MM.1S (cell line): ENCODE measurements at regions not wholly inside any gene's neighbourhood (a gene's known extent, or its start where the extent isn't known, plus 50 kb on each side); places are given as distances from the start of the nearest gene placed in this dataset.
"Not testable (repeated sequence)": the region's sequence is repeated elsewhere in the genome, so short reads cannot be mapped to it uniquely, and the experiment has no call there.

Source experiments
- DNase-seq: peaks from one replicate; pipeline ENCODE4 v3.0.0-alpha.2; 2015
- H2AFZ ChIP-seq: fragments of 300-600 bp; sonication (generic); 2 replicates; pipeline ENCODE4 v1.6.0; 2016; ENCODE audit warnings: antibody characterized with exemption, low read length
- H3F3A ChIP-seq: fragments of 300-600 bp; sonication (generic); 2 replicates; pipeline ENCODE4 v1.6.1; 2016; ENCODE audit warnings: mild to moderate bottlenecking, antibody characterized with exemption, low read length, moderate library complexity, mixed read lengths; ENCODE audit not compliant: insufficient read depth
- H3K27ac ChIP-seq: fragments of 300-600 bp; sonication (generic); 2 replicates; pipeline ENCODE4 v1.5.1; 2016; ENCODE audit warnings: mild to moderate bottlenecking, low read length
- H3K27me3 ChIP-seq: fragments of 300-600 bp; sonication (generic); replicated peaks from 2 replicates; pipeline ENCODE4 v1.6.0; 2016; ENCODE audit warnings: low read length; ENCODE audit not compliant: insufficient read depth
- H3K36me3 ChIP-seq: fragments of 300-600 bp; sonication (generic); replicated peaks from 2 replicates; pipeline ENCODE4 v1.6.1; 2016; ENCODE audit warnings: mild to moderate bottlenecking, low read length, mixed read lengths; ENCODE audit not compliant: insufficient read depth
- H3K4me1 ChIP-seq: fragments of 300-600 bp; sonication (generic); 2 replicates; pipeline ENCODE4 v1.6.1; 2016; ENCODE audit warnings: low read length, mixed read lengths
- H3K4me2 ChIP-seq: fragments of 300-600 bp; sonication (generic); 2 replicates; pipeline ENCODE4 v1.6.0; 2016; ENCODE audit warnings: low read depth, low read length
- H3K4me3 ChIP-seq: fragments of 300-600 bp; sonication (generic); 2 replicates; pipeline ENCODE4 v1.5.1; 2016; ENCODE audit warnings: low read length, mixed read lengths
- H3K79me2 ChIP-seq: fragments of 300-600 bp; sonication (generic); 2 replicates; pipeline ENCODE4 v1.6.1; 2016; ENCODE audit warnings: mixed run types, low read length, mixed read lengths
- H3K9ac ChIP-seq: fragments of 300-600 bp; sonication (generic); 2 replicates; pipeline ENCODE4 v1.6.1; 2016; ENCODE audit warnings: low read length, mixed read lengths
- H3K9me2 ChIP-seq: fragments of 300-600 bp; sonication (generic); replicated peaks from 2 replicates; pipeline ENCODE4 v1.6.1; 2016; ENCODE audit warnings: mild to moderate bottlenecking, low read length, mixed read lengths; ENCODE audit not compliant: insufficient read depth
- H3K9me3 ChIP-seq: fragments of 300-600 bp; sonication (generic); replicated peaks from 2 replicates; pipeline ENCODE4 v1.6.1; 2016; ENCODE audit warnings: mild to moderate bottlenecking, low read length, mixed read lengths; ENCODE audit not compliant: insufficient read depth
- H4K20me1 ChIP-seq: fragments of 300-600 bp; sonication (generic); 2 replicates; pipeline ENCODE4 v1.6.1; 2016; ENCODE audit warnings: mild to moderate bottlenecking, low read length, moderate library complexity, mixed read lengths; ENCODE audit not compliant: insufficient read depth
- EZH2 ChIP-seq: fragments of 300-600 bp; sonication (generic); optimal IDR thresholded peaks from 2 replicates; pipeline ENCODE3; 2017; ENCODE audit warnings: low read depth, mild to moderate bottlenecking, antibody characterized with exemption, low read length, mixed read lengths
- EZH2phosphoT487 ChIP-seq: fragments of 300-600 bp; sonication (generic); IDR thresholded peaks from 2 replicates; pipeline ENCODE4 v1.6.1; 2018; ENCODE audit warnings: antibody characterized with exemption, low read length
- TF ChIP-seq, protein P1 (sequence below): fragments of 300-600 bp; sonication (generic); IDR thresholded peaks from 2 replicates; pipeline ENCODE4 v1.5.1; 2016; ENCODE audit warnings: antibody characterized with exemption, low read length, mixed read lengths

DNA sequence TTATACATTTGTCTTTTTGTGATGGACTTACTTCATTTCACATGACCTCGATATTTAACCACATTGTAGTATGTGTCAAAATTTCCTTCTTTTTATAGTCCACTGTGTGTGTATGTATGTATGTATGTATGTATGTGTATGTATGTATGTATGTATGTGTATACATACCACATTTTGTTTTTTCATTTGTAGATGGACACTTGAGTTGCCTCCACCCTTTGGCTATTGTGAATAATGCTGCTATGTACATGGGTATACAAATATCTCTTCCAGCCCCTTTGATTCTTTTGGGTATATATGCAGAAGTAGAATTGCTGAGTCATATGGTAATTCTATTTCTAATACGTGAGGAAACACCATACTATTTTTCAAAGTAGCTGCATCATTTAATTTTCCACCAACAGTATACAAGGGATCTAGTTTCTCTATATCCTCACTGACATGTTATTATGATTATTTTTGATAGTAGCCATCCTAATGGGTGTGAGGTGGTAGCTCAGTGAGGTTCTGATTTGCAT lies 228.2 kb downstream of the OPA1 start:
- Histone ChIP-seq H3F3A (no peaks in the 10 kb centered on the region), H3K27me3 (no peaks in the 10 kb centered on the region), H2AFZ (no peak overlapping the region), H3K27ac (no peak overlapping the region), H3K4me3 (no peak overlapping the region), H3K9ac (no peak overlapping the region), H4K20me1 (no peaks in the 10 kb centered on the region), H3K4me2 (no peak overlapping the region), H3K9me3 (no peaks in the 10 kb centered on the region), H3K4me1 (no peaks in the 10 kb centered on the region), H3K36me3 (no peaks in the 10 kb centered on the region), H3K9me2 (no peaks in the 10 kb centered on the region), H3K79me2 (no peaks in the 10 kb centered on the region)
- no peak for TF ChIP-seq EZH2
- TF ChIP-seq, protein P1, sequence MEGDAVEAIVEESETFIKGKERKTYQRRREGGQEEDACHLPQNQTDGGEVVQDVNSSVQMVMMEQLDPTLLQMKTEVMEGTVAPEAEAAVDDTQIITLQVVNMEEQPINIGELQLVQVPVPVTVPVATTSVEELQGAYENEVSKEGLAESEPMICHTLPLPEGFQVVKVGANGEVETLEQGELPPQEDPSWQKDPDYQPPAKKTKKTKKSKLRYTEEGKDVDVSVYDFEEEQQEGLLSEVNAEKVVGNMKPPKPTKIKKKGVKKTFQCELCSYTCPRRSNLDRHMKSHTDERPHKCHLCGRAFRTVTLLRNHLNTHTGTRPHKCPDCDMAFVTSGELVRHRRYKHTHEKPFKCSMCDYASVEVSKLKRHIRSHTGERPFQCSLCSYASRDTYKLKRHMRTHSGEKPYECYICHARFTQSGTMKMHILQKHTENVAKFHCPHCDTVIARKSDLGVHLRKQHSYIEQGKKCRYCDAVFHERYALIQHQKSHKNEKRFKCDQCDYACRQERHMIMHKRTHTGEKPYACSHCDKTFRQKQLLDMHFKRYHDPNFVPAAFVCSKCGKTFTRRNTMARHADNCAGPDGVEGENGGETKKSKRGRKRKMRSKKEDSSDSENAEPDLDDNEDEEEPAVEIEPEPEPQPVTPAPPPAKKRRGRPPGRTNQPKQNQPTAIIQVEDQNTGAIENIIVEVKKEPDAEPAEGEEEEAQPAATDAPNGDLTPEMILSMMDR = no peak
- TF ChIP-seq EZH2phosphoT487 = no peak
- no peak for DNase-seq

DNA sequence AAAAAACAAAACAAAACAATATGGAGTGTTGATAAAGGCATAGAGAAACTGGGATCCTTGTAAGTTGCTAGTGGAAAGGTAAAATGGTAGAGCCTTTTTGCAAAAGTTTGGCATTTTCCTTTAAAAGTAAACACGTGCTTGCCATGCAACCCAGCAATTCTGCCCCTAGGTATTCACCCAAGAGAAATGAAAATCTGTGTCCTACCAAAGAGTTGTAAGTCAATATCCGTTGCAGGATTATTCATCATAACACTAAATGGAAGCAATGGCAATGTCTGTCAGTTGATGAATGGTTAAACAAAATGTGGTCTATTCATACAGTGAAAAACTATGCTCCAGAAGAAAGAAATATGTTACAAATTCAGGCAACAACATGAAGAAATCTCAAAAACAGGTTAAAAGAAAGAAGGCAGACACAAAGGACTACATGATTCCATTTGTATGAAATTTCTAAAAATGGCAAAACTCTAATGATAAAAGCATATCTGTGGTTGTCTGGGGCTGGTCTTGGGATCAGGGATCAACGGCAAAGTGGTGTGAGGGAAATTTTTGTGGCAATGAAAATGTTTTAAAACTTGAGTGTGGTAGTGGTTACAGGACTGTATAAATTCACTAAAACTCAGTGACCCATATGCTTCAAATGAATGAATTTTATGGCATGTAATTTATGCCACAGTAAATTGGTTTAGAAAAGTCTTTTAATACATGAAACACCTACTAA lies 229.6 kb downstream of the OPA1 start:
- Histone ChIP-seq H3K9me2 (no peaks in the 10 kb centered on the region), H3K9ac (no peak overlapping the region), H3K4me1 (no peaks in the 10 kb centered on the region), H3K4me3 (no peak overlapping the region), H3K4me2 (no peak overlapping the region), H3K27me3 (no peaks in the 10 kb centered on the region), H3K36me3 (no peaks in the 10 kb centered on the region), H3K27ac (no peak overlapping the region), H3F3A (no peaks in the 10 kb centered on the region), H2AFZ (no peak overlapping the region), H3K9me3 (no peaks in the 10 kb centered on the region), H4K20me1 (no peaks in the 10 kb centered on the region), H3K79me2 (no peaks in the 10 kb centered on the region)
- no peak for DNase-seq
- TF ChIP-seq, protein P1 = no peak
- no peak for TF ChIP-seq EZH2phosphoT487
- TF ChIP-seq EZH2 = no peak

DNA sequence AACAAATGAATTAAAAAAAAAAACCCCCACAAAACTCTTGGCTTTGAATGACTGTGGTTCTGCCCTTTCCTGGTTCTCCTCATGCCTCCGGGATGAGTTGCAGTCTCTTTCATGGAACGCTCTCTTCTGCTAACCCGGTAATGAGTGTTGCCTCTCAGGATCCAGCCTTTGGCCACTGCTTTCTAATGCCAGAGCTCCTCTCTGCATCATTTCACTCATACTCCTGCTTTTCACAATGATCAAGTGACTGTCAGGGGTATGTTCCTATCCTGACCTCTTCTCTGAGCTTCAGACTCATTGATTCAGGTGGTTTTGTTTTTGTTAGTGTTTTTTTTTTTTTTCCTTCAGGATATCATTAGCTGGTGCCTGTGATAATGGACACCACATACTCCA lies 230.2 kb downstream of the OPA1 start:
- H3K9ac ChIP-seq, H3F3A ChIP-seq, H3K79me2 ChIP-seq, H3K4me3 ChIP-seq, H3K4me1 ChIP-seq, H3K36me3 ChIP-seq, H3K27ac ChIP-seq, DNase-seq, H3K27me3 ChIP-seq, H4K20me1 ChIP-seq, H3K4me2 ChIP-seq, H3K9me2 ChIP-seq, H2AFZ ChIP-seq, H3K9me3 ChIP-seq: not testable (repeated sequence)

DNA sequence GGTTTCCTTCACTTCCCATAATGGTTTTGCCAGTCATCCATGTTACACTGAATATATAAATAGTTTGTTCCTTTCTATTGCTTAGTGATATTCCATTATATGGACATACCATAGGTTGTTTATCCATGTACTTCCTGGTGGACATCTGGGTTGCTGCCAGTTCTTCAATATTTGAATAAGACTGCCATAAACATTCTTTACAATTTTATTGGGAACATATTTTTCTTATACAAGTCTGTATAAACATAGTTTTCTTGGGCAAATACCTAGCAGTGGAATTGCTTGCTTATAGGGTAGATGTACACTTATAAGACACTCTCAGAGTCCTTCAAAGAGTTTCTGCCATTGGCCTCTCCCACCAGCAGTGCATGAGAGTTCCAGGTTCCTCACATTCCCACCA lies 231.4 kb downstream of the OPA1 start:
- no peaks in the 10 kb centered on the region for H4K20me1 ChIP-seq
- H3K79me2 ChIP-seq = no peaks in the 10 kb centered on the region
- TF ChIP-seq, protein P1 = no peak
- TF ChIP-seq EZH2phosphoT487 (no peak), EZH2 (no peak)
- H3K36me3 ChIP-seq = no peaks in the 10 kb centered on the region
- DNase-seq = no peak
- no peak overlapping the region for H3K4me2 ChIP-seq
- H3K9ac ChIP-seq = no peak overlapping the region
- no peaks in the 10 kb centered on the region for H3F3A ChIP-seq
- H3K4me3 ChIP-seq = no peak overlapping the region
- no peaks in the 10 kb centered on the region for H3K4me1 ChIP-seq
- no peaks in the 10 kb centered on the region for H3K27me3 ChIP-seq
- no peak overlapping the region for H2AFZ ChIP-seq
- H3K9me3 ChIP-seq = no peaks in the 10 kb centered on the region
- H3K9me2 ChIP-seq = no peaks in the 10 kb centered on the region
- no peak overlapping the region for H3K27ac ChIP-seq
